ENCODE measurements at regions not wholly inside any gene's neighbourhood (a gene's known extent, or its start where the extent isn't known, plus 50 kb on each side); places are given as distances from the start of the nearest gene placed in this dataset.

GRCh38 chr10:53682458-53682857, 909.9 kb upstream of the MBL2 start:
- TF ChIP-seq, protein P1, sequence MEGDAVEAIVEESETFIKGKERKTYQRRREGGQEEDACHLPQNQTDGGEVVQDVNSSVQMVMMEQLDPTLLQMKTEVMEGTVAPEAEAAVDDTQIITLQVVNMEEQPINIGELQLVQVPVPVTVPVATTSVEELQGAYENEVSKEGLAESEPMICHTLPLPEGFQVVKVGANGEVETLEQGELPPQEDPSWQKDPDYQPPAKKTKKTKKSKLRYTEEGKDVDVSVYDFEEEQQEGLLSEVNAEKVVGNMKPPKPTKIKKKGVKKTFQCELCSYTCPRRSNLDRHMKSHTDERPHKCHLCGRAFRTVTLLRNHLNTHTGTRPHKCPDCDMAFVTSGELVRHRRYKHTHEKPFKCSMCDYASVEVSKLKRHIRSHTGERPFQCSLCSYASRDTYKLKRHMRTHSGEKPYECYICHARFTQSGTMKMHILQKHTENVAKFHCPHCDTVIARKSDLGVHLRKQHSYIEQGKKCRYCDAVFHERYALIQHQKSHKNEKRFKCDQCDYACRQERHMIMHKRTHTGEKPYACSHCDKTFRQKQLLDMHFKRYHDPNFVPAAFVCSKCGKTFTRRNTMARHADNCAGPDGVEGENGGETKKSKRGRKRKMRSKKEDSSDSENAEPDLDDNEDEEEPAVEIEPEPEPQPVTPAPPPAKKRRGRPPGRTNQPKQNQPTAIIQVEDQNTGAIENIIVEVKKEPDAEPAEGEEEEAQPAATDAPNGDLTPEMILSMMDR (IDR thresholded peaks at IDR 0.05; ENCODE audit: low read length), result no peak
- TF ChIP-seq EZH2 (IDR thresholded peaks at IDR 0.05; ENCODE audit: borderline replicate concordance, low read length), result no peak

Data from OCI-LY1 (cell line).